ENCODE measurements at regions not wholly inside any gene's neighbourhood (a gene's known extent, or its start where the extent isn't known, plus 50 kb on each side); places are given as distances from the start of the nearest gene placed in this dataset.

DNA sequence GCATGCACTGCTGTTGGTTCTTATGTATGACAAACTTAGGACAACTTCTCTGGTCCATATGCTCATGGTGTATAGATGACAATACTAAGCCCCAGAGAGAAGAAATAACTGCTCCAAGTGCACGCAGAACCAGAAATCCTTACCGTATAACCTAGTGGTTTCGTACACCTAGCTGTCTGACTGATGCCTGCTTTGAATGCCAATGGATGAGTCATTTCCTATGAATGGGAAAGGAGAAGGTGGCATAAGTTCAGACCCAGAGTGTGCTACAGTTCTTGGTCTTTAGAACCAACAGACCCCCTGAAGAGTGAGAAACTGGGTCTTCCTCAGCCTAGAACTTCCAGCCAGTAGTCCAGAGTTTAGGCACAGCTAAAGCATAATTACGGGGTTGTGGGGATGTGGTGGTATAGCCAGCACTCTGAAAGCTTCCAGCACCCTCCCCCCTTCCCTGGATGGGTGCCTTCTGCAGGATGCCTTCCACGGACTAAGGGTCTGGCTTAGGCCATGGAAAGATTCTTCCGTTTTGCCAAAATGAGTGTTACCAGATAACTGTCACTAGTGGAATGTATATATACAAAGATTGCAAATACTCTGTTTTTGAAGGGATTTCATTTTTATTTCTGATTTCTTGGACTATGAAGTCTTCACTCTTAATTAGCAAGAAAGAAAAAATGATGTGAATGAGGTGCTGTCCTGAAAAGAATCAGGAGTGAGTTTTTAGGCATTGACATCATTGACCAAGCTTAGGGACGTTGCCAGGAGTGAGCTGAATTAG, 84.6 kb upstream of the PACRGL start:
- DNase-seq = no peak

DNA sequence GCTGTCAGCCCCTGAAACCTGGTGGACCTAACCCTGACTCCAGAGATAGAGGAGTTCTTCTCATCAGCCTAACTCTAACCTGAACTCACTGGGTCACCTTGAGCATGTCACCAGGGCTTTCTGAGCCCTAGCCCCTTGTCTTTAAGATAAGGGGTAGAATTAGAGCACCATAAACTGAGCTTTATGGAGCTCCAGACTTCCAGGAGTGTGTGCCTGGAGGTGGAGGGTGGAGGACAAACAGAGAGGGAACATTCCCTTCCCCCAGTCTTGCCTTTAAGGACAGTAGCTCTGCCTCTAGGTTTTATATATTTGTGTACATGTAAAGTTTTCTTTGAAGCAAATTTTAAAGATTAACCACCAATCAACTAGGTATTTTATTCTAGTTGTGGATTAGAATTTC, 83.9 kb upstream of the PACRGL start:
- no peak for DNase-seq

DNA sequence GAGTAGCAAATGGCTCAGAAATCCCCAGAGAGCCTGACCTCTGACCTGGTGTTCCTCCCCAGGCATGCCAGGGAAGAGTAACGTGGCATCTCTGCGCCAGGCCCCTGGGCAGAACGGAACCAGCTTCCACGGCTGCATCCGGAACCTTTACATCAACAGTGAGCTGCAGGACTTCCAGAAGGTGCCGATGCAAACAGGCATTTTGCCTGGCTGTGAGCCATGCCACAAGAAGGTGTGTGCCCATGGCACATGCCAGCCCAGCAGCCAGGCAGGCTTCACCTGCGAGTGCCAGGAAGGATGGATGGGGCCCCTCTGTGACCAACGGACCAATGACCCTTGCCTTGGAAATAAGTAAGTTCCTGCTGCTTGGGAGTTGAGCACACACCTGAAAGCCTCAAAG, 83.4 kb upstream of the PACRGL start:
- no peak for DNase-seq

DNA sequence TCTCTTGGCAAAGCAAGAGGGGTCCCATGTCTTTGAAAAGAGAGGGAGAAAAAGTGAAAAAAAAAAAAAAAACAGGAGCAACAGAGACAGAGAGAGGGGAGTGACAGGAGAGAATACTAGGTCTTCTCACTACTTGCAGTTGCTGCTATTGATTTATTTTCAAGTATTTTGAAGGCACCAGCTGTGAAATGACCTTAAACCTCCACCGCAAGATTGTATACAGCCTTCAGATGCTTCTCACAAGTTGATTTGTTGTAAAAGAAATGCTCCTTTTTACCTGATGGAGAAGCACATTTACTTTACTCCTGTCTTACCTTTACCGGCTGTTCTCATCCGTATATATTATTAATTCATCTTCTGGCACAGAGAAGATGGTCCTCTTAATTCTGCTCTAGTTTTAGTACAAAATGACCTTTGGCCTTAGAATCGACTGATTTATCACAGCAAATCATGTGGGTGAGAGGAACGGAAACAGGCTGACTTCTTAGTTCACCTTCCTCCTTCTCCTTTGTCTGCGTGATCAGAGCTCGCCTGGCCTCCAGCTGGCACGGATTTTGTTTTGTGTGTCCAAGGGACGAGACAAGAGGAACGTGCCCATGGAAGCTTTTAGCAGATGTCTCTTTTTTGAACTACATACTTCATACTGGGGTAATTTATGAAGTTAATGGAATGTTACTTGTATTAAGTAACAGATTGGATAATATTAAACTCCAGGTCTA, 82.4 kb upstream of the PACRGL start:
- DNase-seq = no peak

DNA sequence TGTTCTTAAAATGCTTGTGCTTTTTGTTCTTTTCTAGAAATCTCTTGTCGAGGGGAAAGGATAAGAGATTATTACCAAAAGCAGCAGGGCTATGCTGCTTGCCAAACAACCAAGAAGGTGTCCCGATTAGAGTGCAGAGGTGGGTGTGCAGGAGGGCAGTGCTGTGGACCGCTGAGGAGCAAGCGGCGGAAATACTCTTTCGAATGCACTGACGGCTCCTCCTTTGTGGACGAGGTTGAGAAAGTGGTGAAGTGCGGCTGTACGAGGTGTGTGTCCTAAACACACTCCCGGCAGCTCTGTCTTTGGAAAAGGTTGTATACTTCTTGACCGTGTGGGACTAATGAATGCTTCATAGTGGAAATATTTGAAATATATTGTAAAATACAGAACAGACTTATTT, 81.5 kb upstream of the PACRGL start:
- no peak for DNase-seq

DNA sequence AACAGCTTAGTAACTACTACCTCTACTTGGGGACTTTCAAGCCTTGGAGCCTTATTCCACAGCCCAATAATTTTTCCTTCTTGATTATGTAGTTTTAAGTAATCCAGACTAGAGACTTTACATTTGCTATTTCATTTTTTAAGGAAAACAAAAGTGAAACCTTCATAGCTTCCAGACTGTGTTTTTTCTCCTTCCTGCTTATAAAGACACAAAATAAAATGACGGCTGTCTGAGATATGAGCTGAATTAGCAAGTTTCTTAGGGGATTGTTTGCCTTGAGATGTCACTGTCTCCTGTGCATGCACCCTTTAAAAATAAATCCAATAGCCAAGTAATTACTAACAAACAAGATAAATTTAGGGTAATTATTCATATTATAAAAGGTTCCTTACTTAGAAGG, 78.8 kb upstream of the PACRGL start:
- DNase-seq = no peak

DNA sequence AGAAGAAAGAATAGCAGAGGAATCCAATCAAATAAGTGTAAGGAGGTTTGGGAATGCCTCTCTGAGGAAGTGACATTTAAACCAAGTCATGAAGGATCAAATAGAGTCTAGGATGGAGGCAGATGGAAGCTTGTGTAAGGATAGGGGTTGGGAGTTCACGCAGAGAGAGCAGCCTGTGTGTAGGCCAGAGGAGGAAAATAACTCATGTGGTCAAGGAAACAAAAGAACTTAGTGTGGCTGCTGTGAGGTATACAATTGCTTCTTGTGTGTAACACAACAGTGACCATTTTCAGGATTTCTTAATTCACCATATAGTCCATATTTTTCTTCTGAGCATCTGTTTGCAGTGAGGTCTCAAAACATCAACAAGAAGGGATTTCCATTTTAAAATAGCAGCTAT, 77.6 kb upstream of the PACRGL start:
- DNase-seq = no peak

DNA sequence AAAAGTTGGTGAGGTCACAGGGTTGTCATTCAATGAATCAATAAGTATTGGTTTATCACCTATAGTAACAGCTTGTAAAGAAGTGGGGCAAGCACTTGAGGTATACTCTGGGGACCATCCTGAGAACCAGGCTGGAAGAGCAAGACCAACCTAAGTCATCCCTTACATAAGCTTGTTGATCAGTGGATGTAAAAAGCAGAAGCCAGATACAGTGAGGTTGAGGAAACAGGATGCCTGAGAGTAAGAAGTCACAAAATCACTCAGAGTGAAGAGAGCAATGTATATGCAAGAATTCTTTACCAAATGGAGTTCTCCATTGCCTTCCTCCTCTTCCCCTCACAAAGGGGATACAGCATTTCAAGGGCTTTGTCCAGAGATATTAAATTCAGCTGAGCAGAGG, 76.3 kb upstream of the PACRGL start:
- no peak for DNase-seq

DNA sequence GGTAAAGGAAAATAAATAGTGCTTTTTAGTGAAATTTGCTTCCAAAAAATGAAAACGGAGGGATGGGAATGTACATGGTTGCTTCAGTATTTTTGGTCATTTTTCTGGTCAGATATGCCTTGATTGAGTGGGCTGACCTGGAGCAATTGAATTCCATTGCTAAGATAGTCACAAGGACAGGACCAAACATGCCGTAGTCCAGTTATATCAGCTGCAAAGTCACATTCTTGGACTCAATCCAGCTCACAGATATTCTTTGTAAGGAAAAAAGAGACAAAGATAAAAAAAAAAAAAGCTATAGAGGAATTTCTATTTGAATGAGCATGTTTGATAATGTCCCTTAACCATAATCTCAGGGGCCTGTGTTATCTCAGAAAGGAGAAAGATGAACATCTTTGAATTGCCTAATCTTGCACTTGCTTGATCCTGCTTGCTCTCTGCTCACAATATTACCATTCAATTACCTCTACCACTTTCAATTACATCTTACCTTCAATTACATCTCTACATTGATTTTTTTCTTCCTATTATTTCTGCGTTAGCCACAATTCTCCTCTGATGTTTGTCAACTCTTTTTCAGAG, 75.4 kb upstream of the PACRGL start:
- no peak for DNase-seq

DNA sequence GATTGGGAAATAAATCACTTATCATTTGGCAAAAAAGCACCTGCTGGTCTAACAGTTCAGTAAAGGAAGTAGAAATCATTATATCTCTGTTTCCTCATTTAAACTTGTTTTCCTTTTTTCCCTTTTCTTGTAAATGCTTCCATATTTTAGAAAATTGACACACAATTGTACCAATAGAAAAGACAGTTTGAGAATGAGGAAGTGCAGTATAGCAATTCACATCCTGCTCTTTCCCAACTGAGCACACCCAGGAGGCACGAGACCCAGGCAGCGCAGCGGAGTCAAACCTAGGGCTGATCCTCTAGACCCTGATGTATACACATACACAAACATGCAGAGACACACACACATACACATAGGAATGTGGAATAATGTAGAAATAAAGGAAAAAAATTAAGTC, 74.8 kb upstream of the PACRGL start:
- no peak for DNase-seq

DNA sequence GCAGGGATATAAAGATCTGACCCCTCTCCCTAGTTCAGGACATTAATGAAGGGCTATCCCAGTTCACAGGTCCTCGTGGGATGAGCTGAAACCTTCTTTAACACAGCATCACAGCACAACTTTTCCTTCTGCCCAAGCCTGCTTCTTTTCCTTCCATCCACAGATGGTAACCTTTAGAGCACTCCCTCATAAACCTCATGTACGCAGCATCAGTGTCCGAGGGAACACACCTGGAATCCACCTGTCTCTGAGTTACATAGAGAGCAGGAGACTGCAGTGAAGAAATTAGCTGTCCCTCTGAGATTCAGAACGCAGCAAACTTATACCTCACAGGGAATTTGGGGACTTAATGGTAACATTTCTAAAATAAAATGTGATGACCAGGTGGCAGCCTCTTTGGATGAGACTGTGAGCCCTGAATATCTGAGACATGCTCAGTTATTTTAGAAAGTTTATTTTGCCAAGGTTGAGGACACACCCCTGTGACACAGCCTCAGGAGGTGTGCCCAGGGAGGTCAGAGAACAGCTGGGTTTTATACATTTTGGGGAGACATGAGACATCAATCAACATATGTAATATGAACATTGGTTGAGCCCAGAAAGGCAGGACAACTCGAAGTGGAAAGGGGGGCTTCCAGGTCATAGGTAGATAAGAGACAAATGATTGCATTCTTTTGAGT, 73.8 kb upstream of the PACRGL start:
- DNase-seq = no peak

DNA sequence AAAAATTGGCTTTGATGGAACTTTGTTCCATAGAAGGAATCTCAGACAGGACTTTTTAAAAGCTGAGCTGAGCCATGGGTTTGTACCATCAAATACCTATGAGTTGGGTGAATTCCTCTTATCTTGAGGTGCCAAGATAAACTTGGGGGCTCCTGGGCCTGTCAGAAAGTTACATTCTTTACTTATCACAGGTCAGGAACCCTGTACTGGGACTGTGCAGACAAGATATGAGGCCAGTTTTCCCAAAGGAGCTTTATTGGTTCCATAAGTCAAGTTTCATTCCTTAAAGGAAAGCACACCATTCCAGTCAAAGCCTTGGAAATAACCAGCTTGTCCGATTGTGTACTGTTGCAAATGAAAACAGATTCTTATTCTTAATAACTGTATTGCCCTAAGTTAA, 72.4 kb upstream of the PACRGL start:
- DNase-seq = no peak

DNA sequence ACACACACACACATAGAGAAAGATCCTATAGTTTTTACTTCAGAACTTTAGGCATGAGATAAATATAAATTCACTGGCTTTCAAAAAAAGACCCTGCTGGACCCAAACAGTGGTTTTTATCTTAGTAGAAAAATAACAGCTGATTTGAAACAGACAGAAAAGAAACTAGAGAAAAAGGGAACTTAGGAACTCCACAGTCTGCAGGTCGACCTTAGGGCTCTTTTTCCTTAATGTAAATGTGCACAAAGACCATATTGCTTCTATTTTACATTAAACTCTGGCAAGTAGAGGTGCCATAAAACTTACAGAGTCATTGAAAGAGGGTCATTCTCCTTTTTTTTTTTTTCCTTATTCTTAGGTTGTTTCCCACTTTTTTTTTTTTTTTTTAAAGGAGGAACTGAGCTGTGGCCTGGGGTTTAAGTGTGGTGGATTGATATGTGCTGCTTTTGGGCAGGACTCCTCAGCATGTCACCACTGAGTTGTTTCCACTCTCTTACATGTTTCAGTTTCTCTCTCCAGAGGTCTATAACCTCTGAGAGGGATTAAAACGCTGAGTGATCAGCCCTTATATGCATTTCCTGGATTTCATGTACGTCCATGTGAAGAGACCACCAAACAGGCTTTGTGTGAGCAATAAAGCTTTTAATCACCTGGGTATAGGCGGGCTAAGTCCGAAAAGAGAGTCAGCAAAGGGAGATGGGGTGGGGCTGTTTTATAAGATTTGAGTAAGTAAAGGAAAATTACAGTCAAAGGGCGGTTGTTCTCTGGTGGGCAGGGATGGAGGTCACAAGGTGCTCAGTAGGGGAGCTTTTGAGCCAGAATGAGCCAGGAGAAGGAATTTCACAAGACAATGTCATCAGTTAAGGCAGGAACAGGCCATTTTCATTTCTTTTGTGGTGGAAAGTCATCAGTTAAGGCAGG, 70.8 kb upstream of the PACRGL start:
- no peak for DNase-seq

DNA sequence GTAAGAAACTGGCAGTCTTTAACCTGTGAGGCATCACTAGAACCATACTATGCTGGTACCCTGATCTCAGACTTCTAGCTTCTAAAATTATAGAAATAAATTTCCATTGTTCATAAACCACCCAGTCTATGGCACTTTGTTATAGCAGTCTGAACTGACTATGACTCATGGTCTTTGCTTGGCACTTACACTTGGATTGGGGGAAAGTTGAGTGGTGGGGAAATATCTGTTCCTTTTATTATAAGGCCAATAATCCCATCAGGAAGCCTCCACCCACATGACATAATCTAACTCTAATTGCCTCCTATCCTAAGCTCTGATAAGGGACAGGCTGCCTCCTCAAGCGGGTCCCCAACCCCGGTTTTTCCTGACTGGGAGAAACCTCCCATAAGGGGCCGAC, 61.4 kb upstream of the PACRGL start:
- peak; percentile 96 for DNase-seq

DNA sequence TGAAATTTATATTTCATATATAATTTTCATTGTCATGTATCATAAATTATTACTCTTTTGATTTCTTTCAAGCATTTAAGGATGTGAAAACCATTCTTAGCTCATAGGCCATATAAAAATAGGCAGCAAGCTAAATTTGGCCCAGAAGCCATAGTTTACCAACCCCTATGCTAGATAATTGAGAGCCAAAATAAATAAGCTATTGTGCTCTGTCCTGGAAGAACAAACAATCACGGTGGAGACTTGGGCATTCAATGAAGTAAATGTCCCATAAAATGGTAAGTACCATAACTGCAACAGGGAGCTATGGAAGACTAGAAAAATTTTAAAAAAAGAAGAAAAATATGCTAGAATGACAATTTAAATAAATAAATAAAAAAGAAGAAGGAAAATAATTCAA, 60.9 kb upstream of the PACRGL start:
- DNase-seq = peak; percentile 96

DNA sequence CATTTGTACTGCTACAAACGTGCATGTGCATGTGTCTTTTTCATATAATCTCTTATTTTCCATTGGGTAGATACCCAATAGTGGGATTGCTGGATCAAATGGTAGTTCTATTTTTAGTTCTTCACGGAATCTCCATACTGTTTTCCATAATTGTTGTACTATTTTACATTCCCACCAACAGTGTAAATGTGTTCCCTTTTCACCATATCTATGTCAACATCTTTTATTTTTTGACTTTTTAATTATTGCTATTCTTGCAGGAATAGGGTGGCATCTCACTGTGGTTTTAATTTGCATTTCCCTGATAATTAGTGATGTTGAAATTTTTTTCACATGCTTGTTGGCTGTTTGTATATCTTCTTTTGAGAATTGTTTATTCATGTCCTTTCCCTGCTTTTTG, 59.3 kb upstream of the PACRGL start:
- DNase-seq = peak; percentile 6

DNA sequence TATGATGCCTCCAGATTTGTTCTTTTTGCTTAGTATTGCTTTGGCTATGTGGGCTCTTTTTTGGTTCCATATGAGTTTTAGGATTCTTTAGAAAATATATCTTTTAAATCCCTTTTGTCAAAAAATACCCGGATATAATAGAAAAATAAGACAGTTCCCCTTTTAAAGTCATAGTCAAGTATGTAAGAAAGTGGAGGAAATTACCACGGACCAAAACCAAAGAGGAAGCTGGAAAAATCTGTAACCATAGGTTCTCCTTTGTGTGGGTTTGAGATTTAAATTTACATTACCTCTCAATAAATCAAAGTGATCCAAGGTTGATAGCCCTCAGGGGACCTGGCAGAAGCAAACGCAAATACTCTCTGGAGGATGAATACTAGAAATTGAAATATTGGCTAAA, 58.3 kb upstream of the PACRGL start:
- peak; percentile 9 for DNase-seq

DNA sequence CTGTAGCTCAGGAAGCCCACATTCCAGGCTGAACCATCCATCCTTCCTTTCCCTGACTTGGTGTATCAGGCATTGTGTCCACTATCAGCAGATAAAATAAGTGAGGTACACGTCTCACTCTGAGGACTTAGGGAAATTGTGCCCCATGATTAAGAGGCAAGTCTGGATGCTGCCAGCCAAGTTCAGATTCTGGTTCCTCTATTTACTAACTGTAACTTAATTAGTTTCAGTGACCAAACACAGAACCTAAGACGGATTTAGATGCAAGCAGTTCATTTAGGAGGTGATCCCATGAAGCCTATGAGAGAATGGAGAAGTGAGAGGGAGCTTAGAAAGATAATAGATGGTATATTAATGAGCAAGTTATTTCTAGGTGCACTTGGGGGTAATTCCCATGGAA, 56.6 kb upstream of the PACRGL start:
- DNase-seq = no peak

DNA sequence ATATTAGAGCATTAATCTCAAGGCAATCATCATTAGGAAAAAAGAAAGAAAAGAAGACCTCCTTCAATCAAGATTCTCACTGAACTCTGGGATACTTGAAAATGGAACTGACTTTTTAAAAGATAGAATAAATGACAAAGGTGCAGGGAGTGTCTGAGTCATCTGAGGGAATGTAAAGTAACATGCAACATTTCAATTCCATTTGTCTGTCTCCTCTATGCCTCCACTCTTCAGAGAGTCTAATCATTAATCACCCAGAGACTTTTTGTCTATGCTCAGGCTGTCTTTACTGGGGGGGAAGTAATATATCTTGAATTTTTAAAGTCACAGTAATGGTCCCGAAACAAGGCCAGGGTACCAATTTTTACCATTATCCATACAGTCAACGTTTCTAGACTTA, 55.0 kb upstream of the PACRGL start:
- DNase-seq = no peak

DNA sequence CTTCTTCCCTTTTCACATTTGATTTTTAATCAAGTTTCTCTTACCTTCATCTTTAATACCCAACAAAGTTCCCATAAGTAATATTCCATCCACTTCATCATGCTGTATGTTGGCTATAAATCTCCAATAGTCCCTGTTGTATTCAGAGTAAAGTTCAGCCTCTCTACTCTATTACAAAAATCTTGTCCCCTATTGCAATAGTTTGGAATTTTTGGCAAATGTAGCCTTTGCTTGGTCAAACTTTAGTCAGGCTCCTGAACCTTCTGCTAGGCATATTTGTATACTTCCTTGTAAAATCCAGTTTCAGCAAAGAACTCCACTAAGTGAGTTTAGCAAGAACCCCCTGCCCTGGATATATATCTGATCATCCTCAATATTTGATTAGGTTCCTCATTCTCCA, 54.0 kb upstream of the PACRGL start:
- no peak for DNase-seq
